ENCODE measurements at regions not wholly inside any gene's neighbourhood (a gene's known extent, or its start where the extent isn't known, plus 50 kb on each side); places are given as distances from the start of the nearest gene placed in this dataset.

- TF ChIP-seq ZBTB43 (CRISPR knock-in tag; IDR thresholded peaks at IDR 0.05), result no peak
- no peak for TF ChIP-seq HMGXB4 (CRISPR knock-in tag; IDR thresholded peaks at IDR 0.05)
- no peak for TF ChIP-seq JAZF1 (CRISPR knock-in tag; IDR thresholded peaks at IDR 0.05)
- TF ChIP-seq ELF4 (CRISPR knock-in tag; IDR thresholded peaks at IDR 0.05; ENCODE audit: low read depth), result no peak
- TF ChIP-seq CTCF (IDR thresholded peaks at IDR 0.05), result no peak
- no peak for TF ChIP-seq E2F4 (CRISPR knock-in tag; IDR thresholded peaks at IDR 0.05; ENCODE audit: borderline replicate concordance, low read depth)
- no peak for TF ChIP-seq TEAD1 (CRISPR knock-in tag; IDR thresholded peaks at IDR 0.05)
- no peak for TF ChIP-seq SMAD4 (CRISPR knock-in tag; IDR thresholded peaks at IDR 0.05)
- TF ChIP-seq ZNF423 (CRISPR knock-in tag; IDR thresholded peaks at IDR 0.05), result no peak
- TF ChIP-seq ETV6 (CRISPR knock-in tag; IDR thresholded peaks at IDR 0.05), result no peak
- TF ChIP-seq PRDM15 (CRISPR knock-in tag; IDR thresholded peaks at IDR 0.05), result no peak
- TF ChIP-seq ZNF263 (CRISPR knock-in tag; IDR thresholded peaks at IDR 0.05; ENCODE audit: low read depth), result no peak
- TF ChIP-seq GABPB1 (CRISPR knock-in tag; IDR thresholded peaks at IDR 0.05), result no peak
Measured at GRCh38 chr2:22487541-22487940, 897.4 kb upstream of the KLHL29 start.

Measured in WTC11 (cell line).